HepG2 (cell line): ENCODE measurements at regions not wholly inside any gene's neighbourhood (a gene's known extent, or its start where the extent isn't known, plus 50 kb on each side); places are given as distances from the start of the nearest gene placed in this dataset.

Experiments used
- ATAC-seq: fragments of 200-7000 bp; cut with Tn5 transposase; 3 replicates; pipeline ENCODE4 v1.9.1; 2020; ENCODE audit warnings: mild to moderate bottlenecking, moderate library complexity
- BruUV-seq: library from RNA; stranded (reverse); fragments of 400-500 nt; replicated peaks from 2 replicates; lab custom pipeline; 2021; lab: Mats Ljungman, UMichigan
- CTCF ChIA-PET: fragments of 300-600 bp; formaldehyde crosslinking; extraction: SDS; loops from one replicate; lab custom pipeline; 2021; ENCODE audit warnings: low total read pairs, inconsistent platforms, low intra/inter-chr PET ratio; lab: Yijun Ruan, JAX
- POLR2A ChIA-PET: fragments of 350-600 bp; sonication (Branson Sonifier 250); formaldehyde crosslinking; loops from one replicate; lab custom pipeline; 2020; ENCODE audit warnings: antibody characterized with exemption, inconsistent platforms; lab: Yijun Ruan, JAX
- DNase-seq: peaks from one replicate; pipeline ENCODE4 v3.0.0-alpha.2; 2015; ENCODE audit warnings: low spot score
- FAIRE-seq: peaks from 3 replicates; lab custom pipeline; 2011; peaks lifted over from hg19 to GRCh38; lab: Jason Lieb, UNC
- H2AFZ ChIP-seq: one replicate; pipeline ENCODE4 v1.6.1; 2011; ENCODE audit warnings: low read length, inconsistent platforms
- H3K27ac ChIP-seq: fragments of 300-600 bp; 3 replicates; pipeline ENCODE4 v1.8.0; 2011; ENCODE audit warnings: mixed run types, mild to moderate bottlenecking, mixed read lengths, low read length, inconsistent platforms; ENCODE audit not compliant: insufficient read depth; ENCODE audit errors: extremely low read length
- H3K27me3 ChIP-seq, 2 experiments: fragments of 200-600 bp in 1 of 2; 2 replicates in 1 of 2; 3 replicates in 1 of 2; pipeline versions ENCODE4 v1.6.0 to v1.8.0; 2011; ENCODE audit warnings: low read length in 2 of 2, mild to moderate bottlenecking in 2 of 2, moderate library complexity in 2 of 2, inconsistent platforms in 1 of 2; ENCODE audit not compliant: insufficient read depth in 2 of 2, control insufficient read depth in 1 of 2
- H3K36me3 ChIP-seq, 2 experiments: fragments of 200-600 bp in 1 of 2; replicated peaks in 1 of 2; 2 replicates in 1 of 2; 3 replicates in 1 of 2; pipeline versions ENCODE4 v1.5.1 to v1.8.0; 2011; ENCODE audit warnings: low read length in 2 of 2, inconsistent platforms in 1 of 2; ENCODE audit not compliant: insufficient read depth in 2 of 2, control insufficient read depth in 1 of 2
- H3K4me1 ChIP-seq: 2 replicates; pipeline ENCODE4 v1.5.1; 2012; ENCODE audit warnings: low read length, inconsistent platforms; ENCODE audit not compliant: insufficient read depth
- H3K4me2 ChIP-seq: 2 replicates; pipeline ENCODE4 v1.6.0; 2011; ENCODE audit warnings: low read depth, low read length, inconsistent platforms
- H3K4me3 ChIP-seq, 3 experiments: fragments of 200-600 bp in 1 of 3; sonication (generic), shearing (Covaris generic) in 1 of 3; replicated peaks in 1 of 3; 2 replicates each; pipeline ENCODE4 v1.5.1; 2011 to 2016; ENCODE audit warnings: low read length in 3 of 3, inconsistent platforms in 2 of 3, low read depth in 2 of 3, mild to moderate bottlenecking in 2 of 3, control low read depth in 1 of 3, mixed read lengths in 1 of 3; ENCODE audit not compliant: insufficient read depth in 1 of 3
- H3K79me2 ChIP-seq: one replicate; pipeline ENCODE4 v1.6.1; 2011; ENCODE audit warnings: low read length, inconsistent platforms; ENCODE audit not compliant: insufficient read depth
- H3K9ac ChIP-seq: 2 replicates; pipeline ENCODE4 v1.6.0; 2011; ENCODE audit warnings: mild to moderate bottlenecking, low read depth, low read length, inconsistent platforms; ENCODE audit not compliant: insufficient read depth
- H3K9me3 ChIP-seq: 2 replicates; pipeline ENCODE4 v1.5.1; 2012; ENCODE audit warnings: mild to moderate bottlenecking, low read length
- H4K20me1 ChIP-seq: 2 replicates; pipeline ENCODE4 v1.6.0; 2011; ENCODE audit warnings: inconsistent platforms, mild to moderate bottlenecking, low read length, moderate library complexity; ENCODE audit not compliant: insufficient read depth
- BRD4 ChIP-seq: sonication (generic); formaldehyde crosslinking; IDR thresholded peaks from 2 replicates; pipeline ENCODE4 v1.4.0; 2020; ENCODE audit warnings: missing genetic modification reagents
- FIP1L1 ChIP-seq: fragments of 200-400 bp; formaldehyde crosslinking; IDR thresholded peaks from 2 replicates; pipeline ENCODE4 v1.6.1; 2018; ENCODE audit warnings: low read depth, mild to moderate bottlenecking, low read length, moderate library complexity, borderline replicate concordance; ENCODE audit not compliant: insufficient read depth
- MAFK ChIP-seq, 2 experiments: IDR thresholded peaks in 1 of 2; conservative IDR thresholded peaks in 1 of 2; 2 replicates each; pipeline ENCODE4 v1.6.1; 2011; ENCODE audit warnings: improper control_type of control experiment in 2 of 2, low read length in 2 of 2
- PTBP1 ChIP-seq: fragments of 200-400 bp; formaldehyde crosslinking; IDR thresholded peaks from 2 replicates; pipeline ENCODE4 v1.6.1; 2018; ENCODE audit warnings: low read length, low read depth; ENCODE audit not compliant: poor library complexity, severe bottlenecking
- ZNF629 ChIP-seq: sonication (generic); formaldehyde crosslinking; conservative IDR thresholded peaks from 2 replicates; pipeline ENCODE4 v1.5.0; 2020; ENCODE audit warnings: missing genetic modification reagents
- ZNF652 ChIP-seq: IDR thresholded peaks from 2 replicates; pipeline ENCODE4 v1.6.1; 2016; ENCODE audit warnings: low read depth, borderline replicate concordance
- WGBS: methylation state at CpG from one replicate; pipeline ENCODE4 v1.1.6; 2017; ENCODE audit warnings: low lambda C conversion rate; 5-methylcytosine and 5-hydroxymethylcytosine counted together
- in situ Hi-C: cut with HindIII; loops from 2 replicates; pipeline ENCODE4 v1.10.0; 2017; ENCODE audit warnings: low pct_unique_long_range_greater_than_20kb; ENCODE audit not compliant: extremely low pct_ligation_motif_present
- intact Hi-C: fragments of 100-400 bp; cut with micrococcal nuclease; formaldehyde crosslinking; loops from one replicate; pipeline ENCODE4 v1.10.0; 2022; ENCODE audit not compliant: unreplicated experiment
- TF ChIP-seq, protein P1 (sequence below): sonication (generic); formaldehyde crosslinking; IDR thresholded peaks from 2 replicates; pipeline ENCODE4 v1.4.0; 2020; ENCODE audit warnings: missing genetic modification reagents; ENCODE audit errors: not compliant biosample characterization

DNA sequence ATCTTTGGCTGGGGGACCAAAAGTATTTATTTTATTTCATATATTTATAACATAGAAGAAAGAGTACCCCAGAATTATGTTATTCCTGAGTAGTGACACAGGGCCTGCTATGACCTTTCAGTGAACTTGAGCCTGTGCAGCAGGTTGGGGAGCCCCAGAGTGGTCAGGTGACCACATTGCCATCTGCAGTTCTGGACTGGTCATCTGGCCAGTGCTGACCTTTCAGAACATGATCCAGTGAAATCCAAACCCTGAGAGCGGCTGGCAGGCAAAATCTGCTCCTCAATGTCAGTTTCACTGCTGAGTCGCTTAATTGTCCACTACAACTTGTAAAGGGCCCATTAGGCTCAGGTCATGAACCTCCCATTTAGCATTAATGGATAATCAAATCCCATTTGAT is 336.7 kb upstream of the KCNH7 start (continued):
- TF ChIP-seq BRD4 (CRISPR knock-in tag): no peak
- TF ChIP-seq FIP1L1: no peak
- TF ChIP-seq, protein P1, sequence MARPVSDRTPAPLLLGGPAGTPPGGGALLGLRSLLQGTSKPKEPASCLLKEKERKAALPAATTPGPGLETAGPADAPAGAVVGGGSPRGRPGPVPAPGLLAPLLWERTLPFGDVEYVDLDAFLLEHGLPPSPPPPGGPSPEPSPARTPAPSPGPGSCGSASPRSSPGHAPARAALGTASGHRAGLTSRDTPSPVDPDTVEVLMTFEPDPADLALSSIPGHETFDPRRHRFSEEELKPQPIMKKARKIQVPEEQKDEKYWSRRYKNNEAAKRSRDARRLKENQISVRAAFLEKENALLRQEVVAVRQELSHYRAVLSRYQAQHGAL (CRISPR knock-in tag): no peak
- no peak for TF ChIP-seq ZNF652 (CRISPR knock-in tag)
- TF ChIP-seq ZNF629 (CRISPR knock-in tag): no peak
- TF ChIP-seq, all 625 proteins: peak for 0

GRCh38 chr2:163173591-163173990 is 335.0 kb upstream of the KCNH7 start:
- in situ Hi-C loops: no loop called here
- Histone ChIP-seq H2AFZ (no peak overlapping the region), H4K20me1 (no peaks in the 10 kb centered on the region), H3K4me1 (no peaks in the 10 kb centered on the region), H3K4me3 (no peak overlapping the region), H3K9ac (no peak overlapping the region), H3K27ac (no peak overlapping the region), H3K9me3 (no peaks in the 10 kb centered on the region), H3K4me2 (no peak overlapping the region), H3K27me3 (no peaks in the 10 kb centered on the region), H3K36me3 (no peaks in the 10 kb centered on the region)
- no TSS peak for BruUV-seq
- intact Hi-C loops: no loop called here
- 0% methylated on average over 1 of the region's 1 CpG for WGBS
- no peak for ATAC-seq
- ChIA-PET POLR2A (no interaction called here), CTCF (no interaction called here)
- FAIRE-seq: no peak
- TF ChIP-seq PTBP1 (no peak), MAFK (conservative IDR thresholded peaks at IDR 0.05 in 1 of 2, IDR thresholded peaks at IDR 0.05 in 1 of 2; ENCODE audit: low read length in 2 of 2) (0 out of 4 replicates have a peak, but pooled peaks of 1 of the 2 experiments have one; percentile 10)
- TF ChIP-seq, all 625 proteins: peak for 1
- H3K79me2 ChIP-seq: no peaks in the 10 kb centered on the region
- DNase-seq: no peak
